ENCODE measurements at regions not wholly inside any gene's neighbourhood (a gene's known extent, or its start where the extent isn't known, plus 50 kb on each side); places are given as distances from the start of the nearest gene placed in this dataset.
"Not testable (repeated sequence)": the region's sequence is repeated elsewhere in the genome, so short reads cannot be mapped to it uniquely, and the experiment has no call there.

DNA sequence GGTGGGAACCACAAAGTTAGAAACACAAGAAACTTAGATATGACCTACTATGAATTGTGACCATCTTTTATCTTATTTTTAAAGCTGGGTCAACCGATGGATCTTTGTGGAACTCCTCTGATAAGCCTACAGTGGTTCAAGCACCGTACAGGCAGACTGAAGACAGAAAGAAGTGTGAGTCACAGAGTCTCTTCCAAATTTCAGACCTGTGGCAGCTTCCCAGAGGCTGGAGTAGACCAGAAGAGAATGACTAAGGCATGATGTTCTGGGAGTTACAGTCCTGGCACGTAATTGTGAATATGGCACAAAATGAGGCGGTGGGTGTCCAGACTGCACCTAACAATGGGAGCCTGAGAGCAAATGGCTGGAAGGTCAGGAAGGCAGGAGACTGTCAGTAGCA is 70.0 kb downstream of the LMO4 start:
- peak; percentile 27 for DNase-seq (ENCODE audit: low read depth)

DNA sequence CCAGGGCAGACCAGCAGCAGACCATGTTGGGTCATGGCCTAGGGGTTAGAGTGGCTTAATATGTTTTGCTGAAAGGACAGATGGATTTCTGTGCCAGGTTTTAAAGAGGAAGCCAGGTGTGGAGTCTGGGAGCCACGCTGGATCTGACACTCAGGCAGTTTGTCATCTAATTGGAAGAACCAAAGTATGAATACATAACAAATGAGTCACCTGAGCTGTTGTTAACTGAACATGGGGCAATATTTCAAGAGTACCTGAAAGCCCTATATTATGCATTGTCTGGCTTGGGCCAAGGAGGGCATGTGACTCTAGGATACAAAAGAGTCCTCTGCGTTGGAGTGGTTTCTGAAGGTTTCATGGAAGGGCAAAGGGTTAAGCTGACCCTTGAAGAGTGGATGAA is 70.6 kb downstream of the LMO4 start:
- DNase-seq (ENCODE audit: low read depth): no peak

DNA sequence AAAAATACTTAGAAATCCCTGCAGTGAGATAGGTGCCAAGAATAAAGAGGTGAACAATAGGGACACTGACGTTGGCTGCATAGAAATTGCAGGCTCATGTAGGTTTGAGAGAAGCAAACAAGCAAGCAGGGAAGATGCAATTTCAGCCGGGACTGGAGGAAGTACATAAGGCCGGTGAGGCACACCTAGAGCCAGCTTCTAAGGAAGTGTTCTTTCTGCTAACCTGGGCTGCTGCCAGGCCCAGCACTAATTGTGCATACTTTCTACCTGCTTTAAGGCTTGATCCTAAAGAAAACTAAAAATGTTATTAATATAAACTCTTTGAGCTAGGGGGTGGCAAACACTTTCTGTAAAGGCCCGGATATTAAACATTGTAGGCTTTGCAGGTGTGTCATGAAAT is 71.0 kb downstream of the LMO4 start:
- no peak for DNase-seq (ENCODE audit: low read depth)

DNA sequence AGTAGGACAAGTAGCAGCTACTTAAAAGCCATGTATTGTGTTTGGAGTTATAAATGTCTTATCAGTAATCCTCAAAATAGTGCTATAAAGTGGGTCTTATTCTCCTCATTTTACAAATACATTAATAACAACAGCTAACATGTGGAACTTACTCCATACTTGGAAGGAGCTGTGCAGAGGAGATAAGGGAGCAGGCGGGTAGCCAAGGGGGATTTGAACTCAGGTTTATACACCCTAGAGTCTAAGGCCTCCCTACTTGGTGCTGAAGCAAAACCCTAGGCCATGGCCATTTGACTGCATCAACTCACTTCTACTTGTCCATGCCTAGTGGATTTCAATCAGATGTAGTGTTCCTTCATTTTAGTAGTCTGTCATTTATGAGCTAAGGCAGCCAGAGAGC is 72.1 kb downstream of the LMO4 start:
- DNase-seq (ENCODE audit: low read depth): no peak

DNA sequence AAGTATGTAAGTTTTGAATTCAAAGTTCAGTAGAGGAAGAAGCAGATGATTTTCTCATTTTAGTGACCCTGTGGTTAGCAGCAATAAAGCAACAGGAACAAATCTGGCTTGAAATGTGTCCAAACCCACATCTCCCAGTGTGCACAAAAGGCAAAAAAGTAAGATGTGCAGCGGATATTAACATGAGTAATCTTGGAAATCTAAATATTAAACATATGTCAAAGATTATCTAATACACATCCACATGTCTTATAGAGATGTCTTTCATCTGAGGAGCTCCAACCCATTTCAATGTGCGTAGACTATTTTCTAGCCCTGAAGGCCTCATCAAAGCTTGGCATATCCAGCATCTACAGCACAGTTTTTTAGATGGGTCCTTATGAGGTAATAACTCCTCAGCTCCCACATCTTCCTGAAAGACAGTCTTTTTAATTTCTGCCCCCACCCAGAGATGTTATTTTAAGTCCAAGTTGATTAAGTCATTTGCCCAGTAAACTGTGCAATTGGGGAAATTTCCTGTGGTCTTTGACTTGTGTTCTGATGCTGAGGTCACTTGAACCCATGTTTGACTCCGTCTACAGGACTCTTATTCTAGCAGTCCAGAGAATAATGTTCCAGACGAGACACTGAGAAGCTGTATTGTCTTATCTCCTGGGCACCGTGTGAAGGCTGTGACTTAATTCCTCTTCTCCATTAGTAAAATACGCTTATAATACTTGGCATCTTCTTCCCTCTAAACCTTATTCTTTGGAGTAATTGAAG is 73.7 kb downstream of the LMO4 start:
- DNase-seq (ENCODE audit: low read depth): peak; percentile 84

DNA sequence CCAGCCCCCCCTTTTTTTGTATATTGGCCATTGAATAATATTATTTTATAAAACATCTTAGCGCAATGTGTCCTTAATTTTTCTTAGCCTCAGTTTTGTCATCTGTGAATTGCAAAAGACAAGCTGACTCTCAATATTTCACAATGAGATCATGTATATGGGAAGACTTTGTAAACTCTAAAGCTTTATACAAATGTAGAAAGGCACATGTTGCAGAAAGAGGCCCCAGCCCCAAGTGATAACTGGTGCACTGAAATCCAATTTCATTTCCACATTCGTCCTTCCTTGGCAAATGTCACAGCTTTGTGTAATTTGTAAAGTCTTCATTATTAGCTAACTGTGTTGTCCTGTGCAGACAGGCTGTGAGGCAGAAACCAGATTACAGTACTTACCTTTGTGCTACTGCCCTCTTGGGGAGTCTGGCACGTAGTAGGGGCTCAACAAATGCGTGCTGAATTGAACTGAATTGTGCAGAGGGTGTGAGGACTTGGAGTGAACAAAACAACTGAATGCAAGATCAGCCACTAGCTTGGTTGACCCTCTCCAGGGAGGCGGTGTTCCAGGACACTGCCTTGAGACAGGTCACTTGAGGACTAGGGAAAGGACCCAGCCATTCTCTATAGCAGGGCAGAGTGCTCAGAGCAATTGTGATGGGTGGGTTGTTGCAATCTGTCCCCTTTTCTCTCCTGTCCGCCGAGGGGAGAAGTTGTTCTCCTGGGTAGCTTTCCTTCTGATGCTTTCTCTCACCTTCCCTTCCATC is 74.6 kb downstream of the LMO4 start:
- DNase-seq (ENCODE audit: low read depth): peak; percentile 44

DNA sequence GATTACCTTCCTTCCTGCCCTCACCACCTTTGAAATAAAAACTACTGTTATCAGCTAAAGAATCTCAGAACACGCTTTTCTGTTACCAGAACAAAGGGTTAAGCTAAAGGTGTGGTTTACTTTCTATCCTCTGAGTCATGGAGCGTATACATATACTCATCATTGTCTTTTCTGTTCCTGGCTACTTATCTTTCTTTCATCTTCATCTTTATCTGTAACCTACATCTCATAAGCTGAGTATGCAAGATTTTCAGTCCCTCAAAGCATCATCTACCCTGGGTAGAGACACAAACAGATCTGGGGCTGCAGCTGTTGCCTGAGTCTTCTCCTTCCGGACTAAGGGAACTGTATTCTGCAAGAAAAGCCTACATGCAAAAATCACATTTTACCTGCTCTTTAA is 75.6 kb downstream of the LMO4 start:
- no peak for DNase-seq (ENCODE audit: low read depth)

DNA sequence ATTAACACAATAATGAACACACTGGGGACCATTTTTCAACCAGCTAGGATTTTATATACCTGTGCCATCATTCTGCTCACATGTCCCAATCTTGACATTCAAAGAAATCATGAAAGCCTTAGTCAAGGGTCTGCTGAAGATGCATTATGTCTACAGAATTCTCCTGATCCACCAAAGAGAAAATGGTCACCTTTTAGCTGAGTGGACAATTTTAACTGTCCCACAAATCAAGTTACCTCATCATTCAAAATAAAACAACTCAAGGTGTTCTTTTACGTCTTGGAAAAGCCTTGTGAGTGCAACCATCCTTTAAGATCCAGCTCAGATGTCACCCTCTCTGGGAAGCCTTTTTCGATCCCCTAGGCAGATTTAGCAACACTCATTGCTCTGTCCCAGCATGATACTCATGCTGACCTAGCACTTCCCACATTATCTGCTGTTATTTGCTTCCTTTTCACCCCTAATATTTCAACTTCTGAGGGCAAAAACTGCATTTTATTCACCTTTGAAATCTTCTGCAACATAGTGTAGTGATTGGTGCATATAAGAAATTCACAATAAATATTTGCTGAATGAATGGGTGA is 80.1 kb downstream of the LMO4 start:
- no peak for DNase-seq (ENCODE audit: low read depth)

DNA sequence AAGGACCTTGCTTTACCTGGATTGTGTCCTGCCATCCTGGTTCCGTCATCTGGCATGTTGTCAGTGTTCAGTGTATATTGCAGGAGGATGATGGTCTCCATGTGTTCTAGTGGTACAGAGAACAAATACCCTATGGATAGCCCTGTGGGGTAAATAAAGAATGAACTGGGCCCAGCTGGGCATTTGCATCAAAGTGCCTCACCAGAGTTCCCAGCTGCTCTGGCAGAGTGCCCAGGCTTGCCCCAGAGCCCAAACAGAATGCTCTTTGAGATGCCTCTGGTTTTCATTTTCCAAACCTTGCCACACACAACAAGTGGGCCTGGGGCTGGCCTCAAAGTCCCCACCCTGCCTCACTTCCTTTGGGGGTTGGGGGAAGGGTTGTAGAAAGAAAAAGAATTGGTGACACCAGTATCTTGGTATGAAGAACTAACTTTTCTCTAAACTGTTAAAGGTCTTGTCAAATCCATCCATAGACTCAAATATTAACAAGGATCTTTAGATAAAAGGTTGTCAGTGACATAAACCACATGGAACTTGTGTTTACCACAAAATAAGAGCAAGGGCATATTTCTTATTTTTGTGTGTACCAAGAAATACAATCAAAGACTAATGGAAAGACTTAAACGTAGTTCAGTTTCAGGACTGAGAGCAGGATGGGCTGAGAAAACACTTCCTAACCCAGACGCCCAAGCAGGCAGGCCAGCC is 82.2 kb downstream of the LMO4 start:
- DNase-seq (ENCODE audit: low read depth): peak; percentile 34

DNA sequence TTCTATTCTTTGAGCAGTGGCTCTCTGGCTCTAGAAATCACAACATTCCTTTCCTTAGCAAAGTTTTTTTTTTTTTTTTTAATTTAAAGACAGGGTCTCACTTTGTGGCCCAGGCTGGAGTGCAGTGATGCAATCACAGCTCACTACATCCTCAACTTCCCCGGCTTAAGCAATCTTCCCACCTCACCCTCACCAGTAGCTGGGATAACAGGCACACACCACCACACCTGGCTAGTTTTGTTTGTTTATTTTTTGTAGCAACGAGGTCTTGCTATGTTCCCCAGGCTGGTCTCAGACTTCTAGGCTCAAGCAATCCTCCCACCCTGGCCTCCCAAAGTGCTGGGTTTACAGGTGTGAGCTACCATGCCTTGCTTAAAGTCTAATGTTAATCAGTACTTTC is 85.2 kb downstream of the LMO4 start:
- not testable (repeated sequence) for DNase-seq (ENCODE audit: low read depth)

DNA sequence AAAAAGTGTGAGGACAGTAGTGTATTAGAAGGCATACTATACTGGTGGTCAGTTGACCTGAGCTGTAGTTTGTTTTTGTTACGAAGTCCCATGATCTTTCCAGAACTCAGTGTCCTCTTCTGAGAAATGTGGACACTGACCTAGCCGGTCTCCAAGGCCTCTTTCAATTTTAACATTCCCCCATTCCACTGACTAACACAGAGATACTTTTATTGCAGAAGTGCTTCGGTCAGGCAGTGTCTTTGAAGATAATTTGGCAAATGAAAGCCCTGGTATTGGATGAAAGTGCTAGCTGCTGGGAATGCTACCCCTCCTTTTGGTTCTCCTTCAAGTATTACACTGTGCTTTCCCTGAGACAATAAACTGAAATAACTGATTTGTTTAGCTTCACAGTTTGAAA is 89.4 kb downstream of the LMO4 start:
- DNase-seq (ENCODE audit: low read depth): no peak

DNA sequence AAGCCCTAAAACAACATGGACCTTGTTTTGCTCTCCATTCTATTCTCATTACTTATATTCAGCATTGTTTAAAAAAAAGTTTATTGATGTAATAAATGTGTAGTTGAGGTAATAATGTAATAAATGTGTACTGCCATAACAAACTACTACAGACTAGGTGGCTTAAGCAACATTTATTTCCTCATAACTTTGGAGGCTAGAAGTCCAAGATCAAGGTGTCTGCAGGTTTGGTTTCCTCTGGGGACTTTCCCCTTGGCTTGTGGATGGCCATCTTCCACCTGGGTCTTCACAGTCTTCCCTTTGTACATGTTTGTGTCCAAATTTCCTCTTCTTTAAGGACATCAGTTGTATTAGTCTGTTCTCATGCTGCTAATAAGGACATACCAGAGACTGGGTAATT is 93.1 kb downstream of the LMO4 start:
- DNase-seq (ENCODE audit: low read depth): no peak

DNA sequence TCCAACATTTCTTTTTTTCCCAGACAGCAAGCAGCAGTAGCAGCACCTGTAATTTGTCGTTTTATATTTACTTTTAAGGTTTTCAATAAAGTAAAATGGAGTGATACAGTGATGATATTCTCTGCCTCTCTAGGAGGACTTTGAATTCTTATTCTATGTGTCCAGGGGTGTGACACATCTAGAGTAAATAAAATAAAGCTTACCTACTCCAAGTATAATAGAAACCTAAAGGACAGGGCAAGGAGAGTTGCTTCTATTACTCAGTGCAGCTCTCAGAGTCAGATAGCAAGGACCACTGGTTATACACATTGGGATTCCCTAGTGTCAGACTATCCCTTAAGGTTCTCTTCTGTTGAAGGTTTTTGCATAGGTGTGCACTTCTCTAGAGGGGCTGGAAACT is 95.9 kb downstream of the LMO4 start:
- DNase-seq (ENCODE audit: low read depth): no peak

DNA sequence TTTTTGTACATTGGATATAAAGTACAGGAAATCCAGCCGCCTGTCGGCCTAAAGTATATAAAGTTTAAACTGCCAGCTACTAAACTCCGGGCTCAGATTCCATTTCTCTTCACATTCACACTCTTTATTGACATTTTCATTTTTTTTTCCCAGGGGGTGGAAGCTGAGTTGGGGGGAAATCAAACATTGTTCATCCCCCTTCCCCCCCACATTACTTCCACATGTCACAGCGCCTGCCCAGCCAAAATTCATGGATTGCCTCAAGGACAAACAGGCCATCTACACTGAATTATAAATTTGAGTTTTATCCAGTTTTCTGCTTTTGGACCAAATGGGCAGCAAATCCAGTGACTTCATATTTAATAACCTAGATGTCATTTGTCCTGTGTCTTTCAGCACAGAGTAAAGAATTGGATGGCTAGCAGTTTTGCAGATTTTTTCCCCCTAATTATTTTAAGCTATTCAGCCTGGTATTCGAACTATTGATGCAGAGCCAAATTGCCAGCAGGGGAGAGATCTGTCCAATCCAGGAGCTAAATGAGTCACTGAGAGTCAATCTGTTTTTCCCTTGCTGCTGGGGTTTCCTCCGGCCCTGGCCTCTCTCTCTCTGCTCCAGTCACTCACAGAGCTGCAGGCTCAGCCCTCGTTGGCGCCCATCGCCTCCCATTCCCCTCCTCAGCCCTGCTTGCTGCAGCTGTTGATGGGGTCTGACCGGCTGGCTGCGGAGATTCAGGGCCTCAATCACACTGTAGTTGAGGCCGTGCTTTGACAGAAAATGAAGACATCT is 98.0 kb downstream of the LMO4 start:
- peak; percentile 21 for DNase-seq (ENCODE audit: low read depth)

DNA sequence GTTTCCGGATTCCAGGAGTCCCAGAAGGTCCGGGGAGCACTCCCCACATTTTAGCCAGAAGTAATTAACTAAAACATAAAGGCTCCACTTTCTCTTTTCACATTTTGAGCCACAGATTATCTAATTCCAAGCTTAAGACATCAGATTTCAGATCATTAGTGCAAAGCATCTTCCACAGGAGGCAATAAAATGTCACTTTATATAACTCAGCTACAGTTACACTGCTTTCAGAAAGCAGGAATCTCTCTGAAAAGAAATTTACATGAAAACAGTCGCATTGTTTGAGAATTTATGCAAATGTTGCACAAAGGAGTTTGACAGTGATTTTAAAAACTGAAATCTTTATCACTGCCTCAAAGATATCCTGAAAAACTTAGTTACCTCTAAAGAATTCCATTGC is 99.7 kb downstream of the LMO4 start:
- DNase-seq (ENCODE audit: low read depth): no peak

DNA sequence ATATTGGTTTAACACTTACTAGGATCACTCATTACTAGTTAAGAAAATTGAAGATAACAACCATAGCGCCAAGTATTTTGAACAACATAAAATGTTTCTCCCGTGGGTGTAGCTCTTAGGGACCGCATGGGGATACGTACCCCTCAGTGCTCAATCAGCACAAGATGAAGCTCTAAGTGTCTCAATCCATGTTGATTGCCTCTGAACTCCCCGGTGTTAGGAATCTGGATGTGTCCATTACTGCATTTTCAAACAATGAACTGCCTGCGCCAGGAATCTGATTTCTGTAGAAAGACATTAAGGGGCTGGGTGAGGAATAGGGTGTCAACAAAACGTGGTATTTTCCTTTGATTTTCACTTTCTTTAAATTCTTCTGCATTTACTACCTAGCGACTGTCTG is 100.2 kb downstream of the LMO4 start:
- no peak for DNase-seq (ENCODE audit: low read depth)

DNA sequence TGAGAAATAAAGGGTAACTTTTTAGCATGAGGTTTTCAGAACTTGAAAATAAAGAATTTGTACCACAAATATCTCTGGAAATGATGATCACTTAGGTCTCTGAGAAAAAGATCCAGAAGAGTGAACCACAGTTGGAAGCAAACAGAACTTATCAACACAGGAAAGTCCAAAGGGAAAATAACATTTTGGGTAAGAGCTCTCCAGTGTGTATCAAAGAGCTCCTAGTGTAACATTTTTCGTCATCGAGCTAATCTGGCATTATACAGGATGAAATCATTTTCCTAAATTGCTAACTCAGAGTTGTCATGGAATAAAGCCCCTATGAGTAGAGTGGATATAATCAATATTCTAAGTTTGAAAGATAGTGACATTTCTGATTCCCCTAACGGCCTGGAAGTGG is 104.0 kb downstream of the LMO4 start:
- DNase-seq (ENCODE audit: low read depth): no peak

DNA sequence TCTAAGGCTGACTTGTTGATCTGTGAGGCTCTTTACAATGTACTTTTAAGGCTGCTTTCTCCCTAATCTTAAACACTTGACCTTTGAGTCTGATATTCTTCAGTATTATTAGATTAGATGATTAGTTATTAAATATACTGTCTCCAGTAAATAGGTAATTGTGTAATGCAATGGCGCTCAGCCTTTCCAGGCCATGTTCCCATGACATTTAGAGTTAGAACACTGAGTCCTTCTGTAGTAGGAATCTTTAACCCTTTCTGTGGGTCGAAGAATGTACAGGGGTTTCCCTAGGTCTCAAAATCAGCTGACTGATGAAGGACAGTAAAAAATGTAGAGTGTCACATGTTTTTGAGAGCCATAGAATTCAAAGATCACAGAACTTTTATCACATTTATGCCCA is 104.4 kb downstream of the LMO4 start:
- not testable (repeated sequence) for DNase-seq (ENCODE audit: low read depth)

DNA sequence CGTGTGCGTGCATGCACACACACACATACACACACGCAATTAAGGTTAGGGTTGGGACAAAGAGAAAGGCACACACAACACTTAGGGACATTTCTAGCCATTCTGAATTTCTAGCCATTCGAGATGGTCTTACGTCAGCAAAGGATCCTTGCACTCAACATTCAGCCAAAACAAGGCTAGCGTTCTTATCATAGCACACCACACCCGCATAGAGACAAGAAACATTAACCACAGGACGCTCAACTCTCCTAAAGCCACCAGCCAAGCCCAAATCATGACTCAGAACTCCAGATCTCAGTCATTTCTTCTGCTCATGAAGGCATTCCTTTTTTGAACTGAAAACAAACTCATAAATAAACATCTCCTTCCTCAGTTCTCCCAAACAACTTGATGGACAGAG is 106.8 kb downstream of the LMO4 start:
- DNase-seq (ENCODE audit: low read depth): no peak

DNA sequence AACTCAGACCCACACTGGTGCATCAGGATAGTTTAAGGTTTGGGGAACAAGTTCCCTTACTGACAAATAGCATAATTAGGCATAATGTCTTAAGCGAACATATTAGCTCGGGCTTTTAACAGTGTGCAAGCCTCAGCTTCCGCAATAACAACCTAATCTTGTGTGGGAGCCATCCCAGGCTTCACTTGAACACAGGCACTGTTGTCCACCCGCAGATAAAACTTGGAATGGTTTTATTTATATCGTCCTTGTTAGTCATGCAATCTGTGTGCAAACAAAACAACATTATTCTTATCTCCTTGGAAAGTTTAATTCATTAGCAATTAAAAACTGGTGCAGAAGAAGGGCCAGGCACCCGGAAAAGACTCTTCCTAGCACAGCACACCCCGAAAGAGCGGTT is 107.4 kb downstream of the LMO4 start:
- not testable (repeated sequence) for DNase-seq (ENCODE audit: low read depth)

DNA sequence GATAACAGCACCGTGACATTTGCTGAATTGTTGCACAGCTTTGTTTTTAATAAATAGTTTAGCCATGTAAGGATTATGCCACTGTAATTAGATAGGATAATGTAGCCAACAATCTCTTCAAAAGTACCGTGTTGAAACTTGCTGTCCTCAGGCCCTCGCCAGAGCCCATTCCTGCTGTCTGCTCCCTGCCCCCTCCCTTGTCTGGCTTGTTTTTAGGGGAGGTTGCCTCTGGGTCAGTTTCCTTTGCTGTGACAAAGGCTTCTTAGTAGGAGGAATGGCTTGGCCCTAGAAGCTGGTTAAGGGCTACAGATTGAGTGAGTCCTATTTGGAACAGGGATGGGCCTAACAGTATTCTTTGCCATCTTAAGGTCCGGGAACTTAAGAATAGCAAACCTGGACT is 107.9 kb downstream of the LMO4 start:
- DNase-seq (ENCODE audit: low read depth): no peak
